Spinal cord (tissue), 9 donors: ENCODE measurements at regions not wholly inside any gene's neighbourhood (a gene's known extent, or its start where the extent isn't known, plus 50 kb on each side); places are given as distances from the start of the nearest gene placed in this dataset.

Experiments
- DNase-seq, 6 donors: peaks; one replicate each; pipeline versions ENCODE4 v3.0.0 to v3.0.0-alpha.2; 2013 to 2015; ENCODE audit warnings: low spot score in 6 of 6, low read depth in 4 of 6
- H3K27ac ChIP-seq: one replicate; pipeline ENCODE4 v1.5.1; 2013; ENCODE audit warnings: low read depth, low read length, control low read depth
- H3K27me3 ChIP-seq: one replicate; pipeline ENCODE4 v1.6.1; 2013; ENCODE audit warnings: low read length; ENCODE audit not compliant: control insufficient read depth, insufficient read depth
- H3K36me3 ChIP-seq: one replicate; pipeline ENCODE4 v1.6.1; 2013; ENCODE audit warnings: low read length; ENCODE audit not compliant: control insufficient read depth, insufficient read depth
- H3K4me1 ChIP-seq: one replicate; pipeline ENCODE4 v1.6.1; 2013; ENCODE audit warnings: low read length; ENCODE audit not compliant: control insufficient read depth, insufficient read depth
- H3K4me3 ChIP-seq: one replicate; pipeline ENCODE4 v1.5.1; 2013; ENCODE audit warnings: low read depth, low read length, control low read depth
- H3K9me3 ChIP-seq: one replicate; pipeline ENCODE4 v1.6.1; 2013; ENCODE audit warnings: low read length; ENCODE audit not compliant: control insufficient read depth, insufficient read depth
- WGBS: methylation state at CpG from one replicate; pipeline ENCODE4 v1.1.5; 2013; ENCODE audit warnings: missing lambda C conversion rate; ENCODE audit not compliant: insufficient coverage; 5-methylcytosine and 5-hydroxymethylcytosine counted together
- donor health status: healthy.

GRCh38 chr9:18138656-18139055 lies 335.3 kb upstream of the ADAMTSL1 start:
- no peaks in the 10 kb centered on the region for H3K9me3 ChIP-seq
- H3K4me1 ChIP-seq: no peaks in the 10 kb centered on the region
- no peak for DNase-seq
- 73% methylated on average over 4 of the region's 5 CpGs for WGBS
- H3K27ac ChIP-seq: no peak overlapping the region
- no peaks in the 10 kb centered on the region for H3K27me3 ChIP-seq
- no peak overlapping the region for H3K4me3 ChIP-seq
- H3K36me3 ChIP-seq: no peaks in the 10 kb centered on the region

GRCh38 chr9:18141681-18142080 lies 332.3 kb upstream of the ADAMTSL1 start:
- WGBS: 100% methylated on average over 1 of the region's 2 CpGs

GRCh38 chr9:18143073-18143745 lies 330.7 kb upstream of the ADAMTSL1 start:
- Histone ChIP-seq H3K9me3 (no peaks in the 10 kb centered on the region), H3K36me3 (no peaks in the 10 kb centered on the region), H3K4me1 (no peaks in the 10 kb centered on the region), H3K27ac (no peak overlapping the region), H3K27me3 (no peaks in the 10 kb centered on the region), H3K4me3 (no peak overlapping the region)
- DNase-seq: peak in 4 of 6 donors; percentile 18 to 72 (median 43)
- 28% methylated on average over 3 of the region's 4 CpGs for WGBS

More at GRCh38 chr9:18141681-18142080, 332.3 kb upstream of the ADAMTSL1 start:
- no peak overlapping the region for H3K4me3 ChIP-seq
- H3K27me3 ChIP-seq: no peaks in the 10 kb centered on the region
- no peaks in the 10 kb centered on the region for H3K36me3 ChIP-seq
- no peaks in the 10 kb centered on the region for H3K4me1 ChIP-seq
- no peak for DNase-seq
- no peak overlapping the region for H3K27ac ChIP-seq
- H3K9me3 ChIP-seq: no peaks in the 10 kb centered on the region

GRCh38 chr9:18146329-18146728 lies 327.6 kb upstream of the ADAMTSL1 start:
- no peak for DNase-seq
- Histone ChIP-seq H3K9me3 (no peaks in the 10 kb centered on the region), H3K4me1 (no peaks in the 10 kb centered on the region), H3K27ac (no peak overlapping the region), H3K4me3 (no peak overlapping the region), H3K36me3 (no peaks in the 10 kb centered on the region), H3K27me3 (no peaks in the 10 kb centered on the region)
- 90% methylated on average over 1 of the region's 3 CpGs for WGBS

- WGBS: 100% methylated on average over 1 of the region's 1 CpG
- H3K4me3 ChIP-seq: no peak overlapping the region
- no peaks in the 10 kb centered on the region for H3K4me1 ChIP-seq
- H3K9me3 ChIP-seq: no peaks in the 10 kb centered on the region
- no peaks in the 10 kb centered on the region for H3K36me3 ChIP-seq
- DNase-seq: no peak
- no peaks in the 10 kb centered on the region for H3K27me3 ChIP-seq
- H3K27ac ChIP-seq: no peak overlapping the region
Measured at GRCh38 chr9:18149471-18150011, 324.4 kb upstream of the ADAMTSL1 start.

- DNase-seq: no peak
Measured at GRCh38 chr9:18154661-18155060, 319.3 kb upstream of the ADAMTSL1 start.

GRCh38 chr9:18159254-18159653 lies 314.7 kb upstream of the ADAMTSL1 start:
- no CpG with 5 or more reads among the region's 3 CpGs for WGBS

More at GRCh38 chr9:18154661-18155060, 319.3 kb upstream of the ADAMTSL1 start:
- no peaks in the 10 kb centered on the region for H3K4me1 ChIP-seq
- no peak overlapping the region for H3K27ac ChIP-seq
- H3K36me3 ChIP-seq: no peaks in the 10 kb centered on the region
- no CpG with 5 or more reads among the region's 1 CpG for WGBS
- H3K27me3 ChIP-seq: no peaks in the 10 kb centered on the region
- no peak overlapping the region for H3K4me3 ChIP-seq
- no peaks in the 10 kb centered on the region for H3K9me3 ChIP-seq

GRCh38 chr9:18163146-18163545 lies 310.8 kb upstream of the ADAMTSL1 start:
- Histone ChIP-seq H3K9me3 (no peaks in the 10 kb centered on the region), H3K4me1 (no peaks in the 10 kb centered on the region), H3K27ac (no peak overlapping the region), H3K27me3 (no peaks in the 10 kb centered on the region), H3K36me3 (no peaks in the 10 kb centered on the region), H3K4me3 (no peak overlapping the region)
- no peak for DNase-seq
- 100% methylated on average over 1 of the region's 1 CpG for WGBS

More at GRCh38 chr9:18159254-18159653, 314.7 kb upstream of the ADAMTSL1 start:
- H3K27me3 ChIP-seq: no peaks in the 10 kb centered on the region
- H3K4me3 ChIP-seq: no peak overlapping the region
- no peak overlapping the region for H3K27ac ChIP-seq
- no peaks in the 10 kb centered on the region for H3K4me1 ChIP-seq
- no peak for DNase-seq
- H3K36me3 ChIP-seq: no peaks in the 10 kb centered on the region
- H3K9me3 ChIP-seq: no peaks in the 10 kb centered on the region

- Histone ChIP-seq H3K36me3 (no peaks in the 10 kb centered on the region), H3K4me1 (no peaks in the 10 kb centered on the region), H3K4me3 (no peak overlapping the region), H3K27me3 (no peaks in the 10 kb centered on the region), H3K27ac (no peak overlapping the region), H3K9me3 (no peaks in the 10 kb centered on the region)
- WGBS: no CpG with 5 or more reads among the region's 1 CpG
- DNase-seq: no peak
Measured at GRCh38 chr9:18167733-18168132, 306.2 kb upstream of the ADAMTSL1 start.

GRCh38 chr9:18173923-18174322 lies 300.0 kb upstream of the ADAMTSL1 start:
- no peak overlapping the region for H3K27ac ChIP-seq
- no peaks in the 10 kb centered on the region for H3K9me3 ChIP-seq
- no peak overlapping the region for H3K4me3 ChIP-seq
- H3K4me1 ChIP-seq: no peaks in the 10 kb centered on the region
- no peak for DNase-seq
- H3K36me3 ChIP-seq: no peaks in the 10 kb centered on the region
- 100% methylated on average over 1 of the region's 4 CpGs for WGBS
- no peaks in the 10 kb centered on the region for H3K27me3 ChIP-seq
